OCI-LY7 (cell line): ENCODE measurements at regions not wholly inside any gene's neighbourhood (a gene's known extent, or its start where the extent isn't known, plus 50 kb on each side); places are given as distances from the start of the nearest gene placed in this dataset.

Source experiments
- BruUV-seq: library from RNA; stranded (reverse); fragments of 400-500 nt; replicated peaks from 2 replicates; lab custom pipeline; 2021; lab: Mats Ljungman, UMichigan
- CTCF ChIA-PET: fragments of 300-600 bp; sonication (Branson Sonifier 250); formaldehyde crosslinking; loops from one replicate; lab custom pipeline; 2022; ENCODE audit warnings: antibody characterized with exemption; ENCODE audit not compliant: unreplicated experiment; lab: Charles Lee
- POLR2A ChIA-PET: fragments of 300-600 bp; sonication (Branson Sonifier 250); formaldehyde crosslinking; loops from one replicate; lab custom pipeline; 2022; ENCODE audit warnings: antibody characterized with exemption; lab: Charles Lee
- DNase-seq: peaks from one replicate; pipeline ENCODE4 v3.0.0-alpha.2; 2015; ENCODE audit warnings: low spot score
- H2AFZ ChIP-seq: fragments of 200-600 bp; sonication (generic), shearing (Covaris generic); 2 replicates; pipeline ENCODE4 v1.6.1; 2014; ENCODE audit warnings: mild to moderate bottlenecking, antibody characterized with exemption, low read length, moderate library complexity
- H3K27ac ChIP-seq: fragments of 200-600 bp; sonication (generic); 2 replicates; pipeline ENCODE4 v1.5.1; 2014; ENCODE audit warnings: mixed run types, low read depth, mild to moderate bottlenecking, moderate library complexity, low read length, inconsistent platforms; ENCODE audit not compliant: poor library complexity, severe bottlenecking
- H3K36me3 ChIP-seq: fragments of 200-600 bp; sonication (generic); 2 replicates; pipeline ENCODE4 v1.6.1; 2014; ENCODE audit warnings: mild to moderate bottlenecking, antibody characterized with exemption, low read length, moderate library complexity, mixed read lengths; ENCODE audit not compliant: insufficient read depth
- H3K4me1 ChIP-seq: fragments of 200-600 bp; sonication (generic); 2 replicates; pipeline ENCODE4 v1.5.1; 2014; ENCODE audit warnings: mild to moderate bottlenecking, low read length; ENCODE audit not compliant: insufficient read depth, poor library complexity, severe bottlenecking
- H3K4me2 ChIP-seq: fragments of 200-600 bp; sonication (generic); 2 replicates; pipeline ENCODE4 v1.6.1; 2014; ENCODE audit warnings: mild to moderate bottlenecking, low read length
- H3K4me3 ChIP-seq: fragments of 200-600 bp; sonication (generic); 2 replicates; pipeline ENCODE4 v1.5.1; 2014; ENCODE audit warnings: mild to moderate bottlenecking, low read depth, low read length; ENCODE audit not compliant: poor library complexity, severe bottlenecking
- H3K79me2 ChIP-seq: fragments of 200-600 bp; sonication (generic); 2 replicates; pipeline ENCODE4 v1.6.1; 2016; ENCODE audit warnings: low read depth, mild to moderate bottlenecking, low read length, moderate library complexity, mixed read lengths; ENCODE audit not compliant: insufficient read depth
- H3K9me2 ChIP-seq: fragments of 200-600 bp; sonication (generic); 2 replicates; pipeline ENCODE4 v1.6.1; 2016; ENCODE audit warnings: mild to moderate bottlenecking, low read length, mixed read lengths; ENCODE audit not compliant: insufficient read depth
- H3K9me3 ChIP-seq: fragments of 200-600 bp; sonication (generic); 2 replicates; pipeline ENCODE4 v1.6.1; 2014; ENCODE audit warnings: mild to moderate bottlenecking, mixed run types, low read length, mixed read lengths
- H4K20me1 ChIP-seq: fragments of 200-600 bp; sonication (generic); 2 replicates; pipeline ENCODE4 v1.6.1; 2014; ENCODE audit warnings: mild to moderate bottlenecking, antibody characterized with exemption, low read length, moderate library complexity, mixed read lengths; ENCODE audit not compliant: insufficient read depth
- EZH2phosphoT487 ChIP-seq: fragments of 200-600 bp; sonication (generic); IDR thresholded peaks from 2 replicates; pipeline ENCODE4 v1.6.1; 2018; ENCODE audit warnings: low read depth, borderline replicate concordance, mild to moderate bottlenecking, mixed run types, antibody characterized with exemption, low read length, moderate library complexity, mixed read lengths
- intact Hi-C: fragments of 100-400 bp; cut with micrococcal nuclease; formaldehyde crosslinking; loops from one replicate; pipeline ENCODE4 v1.10.0; 2022; ENCODE audit not compliant: unreplicated experiment
- TF ChIP-seq, protein P1 (sequence below): fragments of 200-600 bp; sonication (generic); conservative IDR thresholded peaks from 2 replicates; pipeline ENCODE4 v1.5.1; 2014; ENCODE audit warnings: mild to moderate bottlenecking, antibody characterized with exemption, low read length, moderate library complexity, mixed read lengths

DNA sequence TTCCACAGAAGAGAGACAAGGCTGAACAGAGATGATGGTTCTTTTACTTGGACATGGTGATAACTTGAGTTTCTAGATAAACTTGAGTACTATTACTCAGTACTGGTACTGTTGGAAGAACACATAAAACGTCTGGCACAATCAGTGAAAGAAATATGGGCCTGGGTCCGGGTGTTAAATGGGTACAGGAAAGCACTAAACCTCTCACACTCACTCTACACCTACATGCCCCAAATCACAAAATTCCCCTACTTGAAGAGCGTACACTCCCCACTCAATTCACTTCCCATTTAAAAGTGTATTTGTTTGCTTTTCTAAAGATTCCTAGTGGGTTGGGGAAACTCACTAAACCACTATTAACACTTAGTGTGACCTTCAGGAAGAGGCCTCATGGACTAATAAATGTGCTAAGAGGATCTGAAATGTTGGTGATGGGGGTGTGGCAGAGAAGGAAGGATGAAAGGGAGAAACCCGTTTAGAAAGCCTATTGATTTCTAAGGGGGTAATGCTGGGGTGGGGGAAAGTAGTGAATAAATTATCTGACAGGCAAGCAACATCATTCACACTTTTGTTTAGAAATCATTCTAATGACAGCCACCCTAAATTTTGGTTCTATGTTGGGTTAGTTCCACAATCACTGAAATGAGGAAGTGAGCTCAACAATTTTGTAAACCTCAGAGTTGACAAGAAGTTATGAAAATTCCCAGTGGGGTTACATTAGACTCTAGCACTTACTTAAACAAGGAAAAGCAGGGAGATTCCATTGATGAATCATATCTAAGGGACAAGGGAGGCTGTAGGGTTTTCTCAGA lies 222.6 kb upstream of the MARCKS start:
- Histone ChIP-seq H3K4me1 (peaks cover 84% of the 10 kb centered on the region), H4K20me1 (no peaks in the 10 kb centered on the region), H3K9me2 (no peaks in the 10 kb centered on the region), H3K4me3 (peak overlapping the region; percentile 6), H2AFZ (peak overlapping the region; percentile 78; the same call in 1 of the 2 replicates), H3K36me3 (no peaks in the 10 kb centered on the region), H3K79me2 (no peaks in the 10 kb centered on the region), H3K4me2 (peak overlapping the region; percentile 51), H3K9me3 (no peaks in the 10 kb centered on the region), H3K27ac (peak overlapping the region; percentile 27)
- ChIA-PET CTCF (no interaction called here), POLR2A (interaction anchor here (2.7 to 7.9 kb wide), 2 partner anchors 8 to 12 kb away, joined by 13 to 52 read pairs; no protein-coding TSS in a partner anchor)
- no TSS peak for BruUV-seq
- intact Hi-C loops, result loop anchor here (10.0 kb wide), 2 partner anchors 250 to 340 kb away; partner anchors contain the start of gene HDAC2
- peak; percentile 66 for DNase-seq
- no peak for TF ChIP-seq EZH2phosphoT487
- TF ChIP-seq, protein P1, sequence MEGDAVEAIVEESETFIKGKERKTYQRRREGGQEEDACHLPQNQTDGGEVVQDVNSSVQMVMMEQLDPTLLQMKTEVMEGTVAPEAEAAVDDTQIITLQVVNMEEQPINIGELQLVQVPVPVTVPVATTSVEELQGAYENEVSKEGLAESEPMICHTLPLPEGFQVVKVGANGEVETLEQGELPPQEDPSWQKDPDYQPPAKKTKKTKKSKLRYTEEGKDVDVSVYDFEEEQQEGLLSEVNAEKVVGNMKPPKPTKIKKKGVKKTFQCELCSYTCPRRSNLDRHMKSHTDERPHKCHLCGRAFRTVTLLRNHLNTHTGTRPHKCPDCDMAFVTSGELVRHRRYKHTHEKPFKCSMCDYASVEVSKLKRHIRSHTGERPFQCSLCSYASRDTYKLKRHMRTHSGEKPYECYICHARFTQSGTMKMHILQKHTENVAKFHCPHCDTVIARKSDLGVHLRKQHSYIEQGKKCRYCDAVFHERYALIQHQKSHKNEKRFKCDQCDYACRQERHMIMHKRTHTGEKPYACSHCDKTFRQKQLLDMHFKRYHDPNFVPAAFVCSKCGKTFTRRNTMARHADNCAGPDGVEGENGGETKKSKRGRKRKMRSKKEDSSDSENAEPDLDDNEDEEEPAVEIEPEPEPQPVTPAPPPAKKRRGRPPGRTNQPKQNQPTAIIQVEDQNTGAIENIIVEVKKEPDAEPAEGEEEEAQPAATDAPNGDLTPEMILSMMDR, result no peak

- H3K4me2 ChIP-seq, result peak overlapping the region; percentile 51
- POLR2A ChIA-PET, result interaction anchor here (0.9 to 2.7 kb wide), 3 partner anchors 8 to 12 kb away, joined by 3 to 13 read pairs (median 3); no protein-coding TSS in a partner anchor
These were observed 221.7 kb upstream of the MARCKS start for GRCh38 chr6:113635222-113635986.

More at GRCh38 chr6:113635222-113635986, 221.7 kb upstream of the MARCKS start:
- TF ChIP-seq, protein P1, result no peak
- Histone ChIP-seq H3K27ac (peak overlapping the region; percentile 27), H3K9me3 (no peaks in the 10 kb centered on the region), H4K20me1 (no peaks in the 10 kb centered on the region), H3K79me2 (no peaks in the 10 kb centered on the region), H3K36me3 (no peaks in the 10 kb centered on the region), H2AFZ (peak overlapping the region; percentile 78; the same call in 1 of the 2 replicates), H3K4me3 (peak overlapping the region; percentile 6), H3K9me2 (no peaks in the 10 kb centered on the region), H3K4me1 (peaks cover 75% of the 10 kb centered on the region)
- BruUV-seq, result no TSS peak
- DNase-seq, result no peak
- intact Hi-C loops, result loop anchor here (10.0 kb wide), 2 partner anchors 251 to 339 kb away; partner anchors contain the start of gene HDAC2
- CTCF ChIA-PET, result interaction anchor here (1.9 kb wide), 1 partner anchor 11 kb away, joined by 7 read pairs; no protein-coding TSS in a partner anchor
